Ascending aorta (tissue), 2 donors: ENCODE measurements at regions not wholly inside any gene's neighbourhood (a gene's known extent, or its start where the extent isn't known, plus 50 kb on each side); places are given as distances from the start of the nearest gene placed in this dataset.
A peak's percentile ranks its signal among the peaks of the same experiment; 100 is the strongest.

Experiments
- DNase-seq, 2 donors: peaks; one replicate each; pipeline ENCODE4 v3.0.0-alpha.2; 2019; ENCODE audit warnings: low spot score in 2 of 2
- H3K27ac ChIP-seq, 2 donors: fragments of 200-600 bp; sonication (generic); one replicate each; pipeline ENCODE4 v1.5.1; 2016 to 2017; ENCODE audit warnings: mild to moderate bottlenecking in 1 of 2
- H3K27me3 ChIP-seq: fragments of 200-600 bp; sonication (generic); one replicate; pipeline ENCODE4 v1.5.1; 2017
- H3K36me3 ChIP-seq, 2 donors: fragments of 200-600 bp; sonication (generic); one replicate each; pipeline ENCODE4 v1.5.1; 2016
- H3K4me1 ChIP-seq, 2 donors: fragments of 200-600 bp; sonication (generic); one replicate each; pipeline ENCODE4 v1.5.1; 2016 to 2017; ENCODE audit warnings: mild to moderate bottlenecking in 1 of 2
- H3K4me3 ChIP-seq, 2 donors: fragments of 200-600 bp; sonication (generic); one replicate each; pipeline ENCODE4 v1.5.1; 2016 to 2017; ENCODE audit warnings: mild to moderate bottlenecking in 1 of 2
- H3K9me3 ChIP-seq, 2 donors: fragments of 200-600 bp; sonication (generic); one replicate each; pipeline ENCODE4 v1.5.1; 2016
- CTCF ChIP-seq, 3 experiments: fragments of 200-600 bp in 2 of 3; fragments of 450-650 bp in 1 of 3; sonication (generic) in 2 of 3; IDR thresholded peaks; one replicate each; pipeline ENCODE4 v1.5.1; 2016 to 2019; ENCODE audit warnings: antibody characterized with exemption in 3 of 3, mild to moderate bottlenecking in 1 of 3, moderate library complexity in 1 of 3
- intact Hi-C: fragments of 100-400 bp; cut with DNase I; formaldehyde crosslinking; loops from one replicate; pipeline ENCODE4 v1.15.1; 2023

DNA sequence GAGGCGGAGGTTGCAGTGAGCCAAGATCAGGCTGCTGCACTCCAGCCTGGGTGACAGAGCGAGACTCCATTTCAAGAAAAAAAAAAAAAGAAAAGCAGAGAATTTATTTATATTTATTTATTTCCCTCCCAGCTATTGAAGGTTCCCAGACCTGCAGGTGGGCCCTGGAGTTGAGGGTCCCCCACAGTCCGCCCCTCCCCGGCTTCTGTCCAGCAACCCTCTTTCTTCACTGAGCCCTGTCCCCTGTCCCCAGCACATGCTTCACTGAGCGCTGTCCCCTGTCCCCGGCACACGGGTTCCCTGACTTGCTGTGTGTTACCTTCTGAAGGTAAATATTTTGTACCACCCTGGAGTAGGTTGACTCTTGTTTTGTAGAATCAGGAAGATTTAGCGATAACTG, 301.7 kb upstream of the PITRM1 start:
- Histone ChIP-seq H3K4me1 (peaks cover 0 to 14% of the 10 kb centered on the region in 2 donors), H3K36me3 (no peaks in the 10 kb centered on the region), H3K27ac (no peak overlapping the region), H3K4me3 (no peak overlapping the region), H3K9me3 (no peaks in the 10 kb centered on the region), H3K27me3 (no peaks in the 10 kb centered on the region)
- intact Hi-C loops, result no loop called here
- no peak for TF ChIP-seq CTCF (IDR thresholded peaks at IDR 0.05)
- DNase-seq, result no peak

GRCh38 chr10:3473271-3473670, 300.7 kb upstream of the PITRM1 start:
- H3K4me1 ChIP-seq, result peaks cover 0 to 22% of the 10 kb centered on the region in 2 donors
- H3K4me3 ChIP-seq, result no peak overlapping the region
- no peaks in the 10 kb centered on the region for H3K36me3 ChIP-seq
- H3K27ac ChIP-seq, result no peak overlapping the region
- no peaks in the 10 kb centered on the region for H3K9me3 ChIP-seq
- DNase-seq, result no peak
- TF ChIP-seq CTCF (IDR thresholded peaks at IDR 0.05), result no peak
- no peaks in the 10 kb centered on the region for H3K27me3 ChIP-seq
- intact Hi-C loops, result no loop called here

GRCh38 chr10:3472287-3473051, 299.9 kb upstream of the PITRM1 start:
- H3K27me3 ChIP-seq, result no peaks in the 10 kb centered on the region
- H3K27ac ChIP-seq, result peak overlapping the region; percentile 6 to 44
- H3K9me3 ChIP-seq, result no peaks in the 10 kb centered on the region

DNA sequence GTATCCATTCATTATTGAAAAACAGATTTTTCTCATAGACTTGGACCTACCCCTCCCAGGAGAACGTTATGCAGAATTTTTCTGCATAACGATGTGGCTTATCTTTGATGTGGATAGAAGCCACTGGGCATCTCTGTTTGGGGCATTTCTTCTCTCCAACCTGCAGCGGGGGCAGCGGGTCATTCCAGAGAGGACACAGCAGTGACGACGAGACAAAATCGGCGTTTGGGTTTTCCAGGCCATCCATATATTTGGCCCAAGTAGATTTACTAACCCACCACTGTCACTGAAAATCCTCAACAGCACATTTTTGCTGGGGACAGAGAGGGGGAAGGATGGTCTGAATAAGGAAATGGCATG, 299.3 kb upstream of the PITRM1 start:
- intact Hi-C loops, result no loop called here
- no peak overlapping the region for H3K4me3 ChIP-seq
- H3K27ac ChIP-seq, result peak overlapping the region; percentile 1 to 44

More at GRCh38 chr10:3472287-3473051, 299.9 kb upstream of the PITRM1 start:
- intact Hi-C loops, result no loop called here
- DNase-seq, result no peak
- no peak for TF ChIP-seq CTCF (IDR thresholded peaks at IDR 0.05)
- Histone ChIP-seq H3K4me1 (peaks cover 0 to 27% of the 10 kb centered on the region in 2 donors), H3K4me3 (peak overlapping the region; percentile 6 to 29), H3K36me3 (no peaks in the 10 kb centered on the region)

GRCh38 chr10:3471472-3471871, 298.9 kb upstream of the PITRM1 start:
- no peaks in the 10 kb centered on the region for H3K9me3 ChIP-seq
- peaks cover 0 to 32% of the 10 kb centered on the region in 2 donors for H3K4me1 ChIP-seq
- no peak overlapping the region for H3K4me3 ChIP-seq
- TF ChIP-seq CTCF (IDR thresholded peaks at IDR 0.05), result no peak
- H3K27ac ChIP-seq, result no peak overlapping the region
- intact Hi-C loops, result no loop called here
- DNase-seq, result no peak
- no peaks in the 10 kb centered on the region for H3K27me3 ChIP-seq
- H3K36me3 ChIP-seq, result no peaks in the 10 kb centered on the region

More for the DNA sequence above, 299.3 kb upstream of the PITRM1 start:
- TF ChIP-seq CTCF (IDR thresholded peaks at IDR 0.05), result no peak
- H3K9me3 ChIP-seq, result no peaks in the 10 kb centered on the region
- DNase-seq, result no peak
- no peaks in the 10 kb centered on the region for H3K36me3 ChIP-seq
- no peaks in the 10 kb centered on the region for H3K27me3 ChIP-seq
- H3K4me1 ChIP-seq, result peaks cover 0 to 32% of the 10 kb centered on the region in 2 donors
